HUDEP-2 (cell line): ENCODE measurements at regions not wholly inside any gene's neighbourhood (a gene's known extent, or its start where the extent isn't known, plus 50 kb on each side); places are given as distances from the start of the nearest gene placed in this dataset.
"Not testable (repeated sequence)": the region's sequence is repeated elsewhere in the genome, so short reads cannot be mapped to it uniquely, and the experiment has no call there.

ENCODE experiments used
- DNase-seq, 76 experiments: peaks; one replicate each; lab custom pipeline; 2025; ENCODE audit not compliant: unreplicated experiment in 76 of 76; lab: John Stamatoyannopoulos, UW

DNA sequence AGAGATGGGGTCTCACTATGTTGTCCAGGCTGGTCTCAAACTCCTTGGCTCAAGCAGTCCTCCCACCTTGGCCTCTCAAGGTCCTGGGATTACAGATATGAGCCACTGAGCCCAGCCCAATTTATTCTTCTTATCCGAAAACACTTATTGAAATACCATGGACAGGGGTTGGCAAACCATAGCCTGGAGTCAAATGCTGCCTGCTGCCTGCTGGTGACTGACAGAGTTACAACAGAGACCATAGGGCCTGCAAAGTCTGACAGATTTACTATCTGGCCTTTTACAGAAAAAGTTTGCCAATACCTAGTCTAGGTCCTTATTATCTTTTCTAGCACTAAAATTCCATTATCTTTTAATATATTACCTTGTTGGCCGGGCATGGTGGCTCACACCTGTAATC is 87.1 kb upstream of the ZNF281 start:
- no peak for DNase-seq

DNA sequence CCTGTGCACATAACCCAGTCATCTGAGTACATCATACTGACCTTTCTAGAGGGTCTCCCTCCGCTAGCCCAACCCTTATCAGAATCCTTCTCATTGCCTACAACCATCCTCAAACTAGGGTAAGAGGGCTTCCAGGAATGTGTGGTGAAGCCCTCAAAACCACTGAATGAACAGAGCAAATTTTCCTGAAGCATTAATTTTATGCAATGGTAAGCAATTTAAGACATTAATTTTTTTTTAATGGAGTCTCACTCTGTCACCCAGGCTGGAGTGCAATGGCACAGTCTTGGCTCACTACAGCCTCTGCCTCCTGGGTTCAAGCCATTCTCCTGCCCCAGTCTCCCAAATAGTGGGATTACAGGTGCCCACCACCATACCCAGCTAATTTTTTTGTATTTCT is 86.1 kb upstream of the ZNF281 start:
- no peak for DNase-seq

DNA sequence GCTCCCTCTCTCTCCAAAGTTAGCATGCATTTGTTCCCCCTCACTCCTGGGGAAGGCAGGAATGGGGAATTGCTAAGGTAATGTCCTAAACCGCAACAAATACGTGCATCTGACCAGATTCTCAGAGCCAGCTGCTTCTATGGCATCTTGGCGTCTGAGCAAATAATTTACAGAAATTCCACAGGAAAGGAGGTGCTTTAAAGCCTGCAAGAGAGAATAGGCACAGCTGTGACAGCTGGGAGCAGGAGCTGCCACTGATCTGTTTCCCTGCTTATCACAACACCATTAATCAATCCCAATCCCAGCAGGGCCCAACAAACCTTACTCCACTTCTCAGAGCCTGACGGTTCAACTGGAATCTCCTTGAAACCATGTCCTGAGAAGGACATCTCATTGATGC is 83.5 kb upstream of the ZNF281 start:
- DNase-seq = no peak

DNA sequence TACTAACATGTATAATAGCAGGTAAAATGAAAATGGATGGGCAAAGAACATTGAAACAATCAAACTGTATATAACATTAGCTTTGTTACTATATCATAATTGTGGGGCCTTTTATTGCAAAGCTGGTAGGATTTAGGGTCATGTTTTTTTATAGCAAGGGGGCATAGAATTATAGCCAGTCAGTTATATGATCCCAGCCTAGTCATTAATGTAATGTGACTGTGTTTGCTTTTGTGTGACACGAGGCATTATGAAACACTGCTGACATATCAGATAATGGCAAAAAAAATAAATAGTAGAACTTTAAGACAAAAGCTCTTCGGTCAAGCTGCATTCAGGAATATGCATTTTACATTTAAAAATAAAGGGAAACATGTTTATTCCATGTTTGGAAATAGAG is 81.3 kb upstream of the ZNF281 start:
- no peak for DNase-seq

DNA sequence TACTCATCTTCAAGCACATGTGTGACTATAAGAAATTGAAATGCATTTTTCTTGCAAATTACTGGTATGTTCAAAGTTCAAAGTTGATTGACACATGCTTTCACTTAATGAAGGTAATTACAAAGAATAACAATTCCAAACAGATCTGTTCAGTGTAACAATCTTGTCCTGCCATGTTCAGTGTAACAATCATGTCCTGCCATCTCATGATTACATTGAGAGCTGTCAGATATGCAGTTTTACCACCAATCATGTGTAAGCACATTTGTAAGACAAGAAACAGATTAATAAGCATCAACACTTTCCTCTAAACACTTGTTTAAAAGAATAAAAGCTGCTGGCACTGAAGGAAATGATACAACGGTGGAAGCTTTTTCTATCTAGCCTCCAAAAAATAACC is 80.3 kb upstream of the ZNF281 start:
- no peak for DNase-seq

DNA sequence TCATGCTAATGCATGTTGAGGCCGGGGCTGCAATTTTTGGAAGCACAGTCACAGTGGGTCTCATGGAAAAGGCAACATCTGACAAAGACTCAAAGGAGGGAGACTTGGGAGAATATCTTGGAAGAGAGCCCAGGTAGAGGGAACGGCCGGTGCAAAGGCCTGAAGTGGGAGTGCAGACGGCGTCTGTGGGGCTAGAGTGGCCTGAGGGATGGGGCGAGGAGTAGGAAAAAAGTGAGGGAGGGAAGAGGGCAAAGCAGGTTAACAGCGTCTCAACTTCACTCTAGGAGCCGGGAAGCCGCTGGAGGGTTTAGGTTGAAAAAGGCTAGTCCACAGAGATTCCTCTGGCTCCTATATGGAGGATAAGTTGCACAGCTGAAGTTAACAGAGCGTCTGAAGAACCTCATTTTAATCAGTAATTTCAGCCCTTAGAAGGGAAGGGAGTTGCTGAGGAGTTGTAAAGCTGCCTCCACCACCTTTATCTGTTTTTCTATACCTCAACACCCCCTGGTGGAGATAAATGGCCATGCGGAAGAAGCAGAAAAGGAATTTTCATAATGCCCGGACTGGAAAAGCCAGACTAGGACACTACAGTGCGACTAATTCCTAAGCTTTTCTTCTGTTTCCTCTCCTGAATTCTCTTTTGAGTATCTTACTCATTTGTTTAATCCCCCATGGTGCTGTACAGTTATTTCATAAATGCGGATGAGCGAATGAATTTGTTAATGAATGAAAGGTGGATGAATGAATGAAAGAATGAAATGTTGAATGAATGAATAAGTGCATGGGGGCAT is 78.7 kb upstream of the ZNF281 start:
- peak in 34 of 76 experiments; percentile 1 to 61 (median 35) for DNase-seq

DNA sequence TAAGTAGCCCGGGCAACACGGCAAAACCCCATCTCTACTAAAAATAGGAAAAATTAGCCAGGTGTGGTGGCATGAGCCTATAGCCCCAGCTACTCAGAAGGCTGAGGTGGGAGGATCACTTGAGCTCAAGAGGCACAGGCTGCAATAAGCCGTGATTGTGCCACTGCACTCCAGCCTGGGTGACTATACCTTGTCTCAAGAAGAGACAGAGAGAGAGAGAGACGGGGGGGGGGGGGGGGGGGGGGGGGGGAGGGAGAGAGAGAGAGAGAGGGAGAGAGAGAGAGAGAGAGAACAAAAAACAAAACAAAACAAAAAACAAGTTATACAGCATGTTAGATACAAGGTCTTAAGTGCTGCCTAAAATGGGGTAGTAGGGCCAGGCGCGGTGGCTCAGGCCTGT is 77.8 kb upstream of the ZNF281 start:
- no peak for DNase-seq

DNA sequence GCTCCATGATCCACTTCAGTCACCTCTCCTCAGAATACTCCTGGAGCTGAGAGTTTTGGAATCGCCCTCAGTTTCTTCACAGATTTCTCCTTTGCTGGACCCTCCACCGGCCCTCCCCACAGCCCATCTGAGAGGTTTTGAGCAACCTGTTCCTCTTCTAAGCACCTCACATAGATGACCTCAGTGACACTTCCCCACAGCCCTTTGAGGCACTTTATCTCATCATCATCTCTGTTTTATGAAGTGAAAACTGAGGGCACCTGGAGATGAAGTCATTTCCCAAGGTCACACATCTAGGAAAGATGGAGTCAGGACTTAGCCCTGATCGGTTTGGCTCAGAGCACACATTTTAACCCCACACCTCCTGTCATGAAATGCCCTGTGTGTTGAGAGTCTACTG is 76.8 kb upstream of the ZNF281 start:
- no peak for DNase-seq

DNA sequence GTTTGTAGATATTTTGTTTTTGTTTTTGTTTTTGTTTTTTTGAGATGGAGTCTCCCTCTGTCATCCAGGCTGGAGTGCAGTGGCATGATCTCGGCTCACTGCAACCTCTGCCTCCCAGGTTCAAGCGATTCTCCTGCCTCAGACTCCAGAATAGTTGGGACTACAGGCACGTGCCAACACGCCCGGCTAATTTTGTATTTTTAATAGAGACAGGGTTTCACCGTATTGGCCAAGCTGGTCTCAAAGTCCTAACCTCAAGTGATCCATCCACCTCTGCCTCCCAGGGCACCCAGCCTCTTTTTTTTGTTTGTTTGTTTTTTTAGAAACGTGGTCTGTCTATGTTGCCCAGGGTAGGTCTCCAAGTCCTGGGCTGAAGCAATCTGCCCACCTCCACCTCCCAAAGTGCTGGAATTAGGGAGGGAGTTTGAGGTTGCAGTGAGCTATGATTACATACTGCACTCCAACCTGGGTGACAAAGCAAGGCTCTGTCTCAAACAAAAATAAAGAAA is 74.7 kb upstream of the ZNF281 start:
- DNase-seq = not testable (repeated sequence)

DNA sequence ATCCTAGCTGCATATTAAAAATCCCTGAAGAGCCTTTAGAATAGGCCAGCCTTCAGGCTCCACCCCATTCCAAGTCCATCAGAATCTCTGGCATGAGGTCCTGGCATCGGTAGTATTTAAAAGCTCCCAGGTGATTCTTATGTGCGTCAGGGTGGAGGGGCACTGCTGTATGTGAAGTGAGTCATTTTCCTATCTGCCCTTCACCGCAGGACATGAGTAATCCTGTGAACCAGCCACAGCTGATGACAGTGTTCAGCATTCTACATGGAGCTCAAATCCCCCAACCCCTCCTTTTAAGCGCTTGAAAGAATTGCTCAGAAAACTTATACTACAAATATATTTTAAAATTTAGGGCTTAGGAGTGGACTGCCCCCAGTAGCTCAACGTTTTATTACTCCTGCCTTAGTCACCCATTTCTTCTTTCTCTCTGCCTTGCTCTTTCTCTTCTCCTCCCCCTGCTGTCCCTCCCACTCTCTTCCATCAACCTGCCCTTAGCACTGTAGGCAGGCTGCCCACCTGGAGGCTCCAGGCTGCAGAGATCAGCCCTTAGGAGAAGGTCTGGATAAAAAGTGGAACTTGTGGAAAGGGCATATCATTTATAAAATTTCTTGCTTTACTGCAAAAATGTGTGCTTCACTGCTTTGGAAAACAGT is 73.8 kb upstream of the ZNF281 start:
- peak in 14 of 76 experiments; percentile 1 to 33 (median 10) for DNase-seq

DNA sequence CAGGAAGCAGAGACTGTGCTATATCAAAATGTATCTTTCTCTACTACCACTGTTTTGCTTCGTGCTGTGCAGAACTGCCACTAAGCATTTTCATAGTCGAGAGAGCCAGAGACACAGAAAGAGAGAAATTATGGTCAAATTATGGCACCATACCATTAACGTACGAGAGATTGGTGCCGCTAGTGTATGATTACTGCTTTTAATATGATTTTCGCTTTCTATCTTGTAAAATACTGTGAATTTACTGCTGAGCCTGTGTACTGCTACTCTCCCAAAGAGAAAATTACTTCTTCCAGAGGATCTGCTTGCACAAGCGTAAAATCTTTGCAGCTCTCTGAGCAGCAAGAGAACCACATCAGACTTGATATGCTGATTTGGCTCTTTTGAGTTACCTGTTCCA is 71.1 kb upstream of the ZNF281 start:
- DNase-seq = no peak

DNA sequence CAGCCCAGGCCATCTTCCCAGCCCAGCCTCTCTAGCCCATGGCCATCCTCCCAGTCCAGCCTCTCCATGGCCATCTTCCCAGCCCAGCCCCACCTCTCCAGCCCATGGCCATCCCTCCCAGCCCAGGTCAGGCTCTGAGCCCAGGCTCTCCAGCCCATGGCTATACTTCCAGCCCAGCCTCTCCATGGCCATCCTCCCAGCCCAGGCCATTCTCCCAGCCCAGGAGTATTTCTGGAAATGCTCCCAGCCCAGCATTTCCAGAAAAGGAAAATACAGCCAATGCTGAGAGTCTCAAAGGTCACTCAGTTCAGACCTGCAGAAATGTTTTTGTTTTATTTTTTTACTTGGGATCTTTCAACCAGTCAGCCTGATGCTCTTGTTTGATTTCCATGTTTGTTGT is 70.0 kb upstream of the ZNF281 start:
- no peak for DNase-seq

DNA sequence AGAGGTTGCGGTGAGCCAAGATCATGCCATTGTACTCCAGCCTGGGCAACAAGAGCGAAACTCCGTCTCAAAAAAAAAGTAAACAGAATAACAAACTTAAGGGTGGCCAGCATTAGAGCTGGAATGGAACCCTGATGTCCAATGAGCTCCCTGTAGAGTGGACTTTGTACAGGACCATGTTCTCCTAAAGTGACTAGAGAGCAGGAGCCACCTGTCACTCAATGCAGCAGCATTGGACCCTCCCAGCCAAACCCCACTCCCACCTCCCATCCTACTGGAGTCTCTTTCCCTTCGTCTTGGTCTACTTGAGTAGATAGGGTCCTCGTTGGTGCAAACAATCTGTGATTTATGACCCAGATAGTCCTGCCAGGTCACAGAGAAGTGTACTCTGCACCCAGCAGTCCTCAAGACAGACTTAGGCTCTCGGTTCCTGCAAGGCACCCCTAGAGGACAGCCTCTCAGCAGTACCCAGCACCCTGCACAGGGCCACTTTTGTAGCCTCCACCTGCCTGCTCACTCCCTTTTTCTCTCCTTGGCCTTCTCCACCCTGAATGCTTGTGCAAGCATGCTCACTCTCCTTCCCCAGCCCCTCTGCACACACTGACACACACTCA is 69.2 kb upstream of the ZNF281 start:
- DNase-seq = no peak

DNA sequence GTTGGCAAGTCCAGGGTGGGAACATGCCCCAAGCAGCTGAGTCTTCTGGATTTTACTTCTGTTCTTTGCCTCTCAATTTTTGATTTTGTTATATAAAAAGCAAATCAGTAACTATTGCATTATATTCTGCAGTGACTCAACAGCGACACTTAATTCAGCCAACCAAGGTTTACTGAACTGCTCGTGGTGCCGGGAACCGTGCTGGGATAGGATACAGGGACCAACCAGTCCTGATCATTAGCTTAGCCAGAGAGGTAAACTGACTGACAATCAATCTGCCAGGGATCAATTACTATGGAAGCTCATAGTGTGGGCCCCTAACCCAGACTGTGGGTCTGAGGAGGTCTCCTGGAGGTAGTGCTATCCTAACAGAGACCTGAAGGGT is 68.4 kb upstream of the ZNF281 start:
- DNase-seq = no peak

DNA sequence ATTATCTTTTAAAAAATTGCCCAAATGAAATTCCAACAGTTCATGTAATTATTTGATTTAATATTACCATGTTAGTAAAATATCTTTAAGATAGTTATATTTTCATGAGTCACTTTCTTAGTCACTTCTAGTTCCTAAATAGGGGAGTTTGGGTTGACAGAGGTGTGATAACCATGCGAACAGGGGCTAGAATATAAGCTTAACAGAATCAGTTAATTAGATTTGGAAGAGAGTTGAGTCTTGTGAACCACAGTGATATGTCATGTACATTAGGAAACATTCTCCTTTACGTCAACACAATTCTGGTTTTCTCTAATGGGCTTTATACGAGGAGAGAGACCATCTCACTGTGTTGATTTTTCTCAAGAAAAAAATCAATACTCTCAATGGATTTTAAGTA is 64.8 kb upstream of the ZNF281 start:
- no peak for DNase-seq

DNA sequence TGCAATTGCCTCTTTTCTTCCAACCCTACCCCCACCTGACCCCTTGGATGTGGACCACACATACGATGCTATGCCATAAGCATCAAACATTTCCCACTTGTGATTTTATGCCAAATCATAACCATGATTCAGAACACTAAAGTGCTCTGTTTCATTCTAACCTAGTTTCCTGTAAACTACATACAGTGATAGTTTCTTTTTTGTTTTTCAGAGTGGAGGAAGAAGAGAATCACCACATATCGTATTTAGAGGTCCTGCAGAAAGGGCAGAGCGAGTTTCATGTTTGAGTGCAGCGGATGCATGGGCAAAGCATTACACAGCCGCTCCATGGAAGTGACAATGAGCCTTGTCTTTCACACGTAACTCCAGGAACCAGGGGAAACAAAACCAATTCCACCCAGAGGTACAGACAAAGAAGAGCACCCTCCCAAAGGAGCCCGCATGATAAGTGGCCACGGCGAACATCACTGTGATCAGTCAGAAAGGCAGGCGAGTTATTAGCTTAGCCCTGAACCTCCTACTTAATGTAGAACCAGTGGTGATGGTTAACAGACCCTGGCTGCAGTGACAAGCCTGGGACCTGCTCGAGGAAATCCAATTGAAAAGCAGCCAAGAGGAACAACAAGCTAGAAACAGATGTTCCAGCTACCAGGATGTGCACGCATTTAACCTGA is 64.0 kb upstream of the ZNF281 start:
- DNase-seq = no peak

DNA sequence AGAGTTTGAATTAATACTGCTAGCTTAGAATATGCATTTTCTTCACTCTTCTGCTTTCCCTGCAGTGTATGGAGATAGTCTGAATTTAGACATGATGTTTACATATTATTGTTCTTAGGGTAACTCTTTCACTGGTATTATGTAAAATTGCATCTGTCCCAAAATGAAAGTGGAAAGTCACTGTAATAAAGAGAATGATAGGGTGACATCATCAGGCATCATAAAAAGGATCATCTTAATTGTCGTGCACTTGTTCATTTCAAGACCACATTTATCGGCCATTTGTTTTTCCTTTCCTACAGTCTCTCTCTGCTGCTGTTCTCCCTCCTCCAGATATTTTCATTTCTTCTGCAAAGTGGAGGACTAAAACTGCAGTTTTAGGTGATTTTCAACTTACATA is 61.9 kb upstream of the ZNF281 start:
- no peak for DNase-seq

DNA sequence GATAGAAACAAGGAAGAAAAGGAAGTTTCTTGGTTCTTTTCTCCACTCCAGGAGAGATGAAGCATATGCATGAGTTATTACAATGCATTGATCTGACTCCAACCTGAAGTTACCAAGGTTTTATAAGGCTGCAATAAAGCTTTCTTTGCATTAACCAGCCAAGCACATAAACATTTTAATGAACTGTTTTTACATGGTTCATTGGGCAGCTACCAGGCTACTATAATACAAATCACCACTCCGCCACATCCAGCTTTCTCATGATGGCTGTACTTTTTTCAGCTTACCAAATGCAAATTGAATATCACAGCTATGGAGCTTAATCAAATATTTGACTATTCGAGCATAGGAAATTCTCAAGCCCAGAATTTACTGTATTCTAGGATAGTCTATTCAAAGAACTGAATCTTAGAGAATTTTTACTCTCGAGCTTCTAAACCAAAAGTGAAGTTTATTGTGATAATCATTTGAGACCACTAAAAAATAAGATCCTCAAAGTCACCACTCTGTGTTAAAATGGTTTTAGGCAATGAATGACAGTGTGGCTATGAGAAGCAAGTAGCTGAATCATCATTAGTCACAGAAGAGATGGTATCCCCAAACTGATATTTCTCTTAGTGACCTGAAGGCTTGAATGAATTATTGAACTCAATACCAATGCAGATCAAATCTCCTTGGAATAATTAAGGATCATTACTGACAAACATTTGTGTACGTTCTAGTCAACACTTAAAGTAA is 58.6 kb upstream of the ZNF281 start:
- DNase-seq = no peak

DNA sequence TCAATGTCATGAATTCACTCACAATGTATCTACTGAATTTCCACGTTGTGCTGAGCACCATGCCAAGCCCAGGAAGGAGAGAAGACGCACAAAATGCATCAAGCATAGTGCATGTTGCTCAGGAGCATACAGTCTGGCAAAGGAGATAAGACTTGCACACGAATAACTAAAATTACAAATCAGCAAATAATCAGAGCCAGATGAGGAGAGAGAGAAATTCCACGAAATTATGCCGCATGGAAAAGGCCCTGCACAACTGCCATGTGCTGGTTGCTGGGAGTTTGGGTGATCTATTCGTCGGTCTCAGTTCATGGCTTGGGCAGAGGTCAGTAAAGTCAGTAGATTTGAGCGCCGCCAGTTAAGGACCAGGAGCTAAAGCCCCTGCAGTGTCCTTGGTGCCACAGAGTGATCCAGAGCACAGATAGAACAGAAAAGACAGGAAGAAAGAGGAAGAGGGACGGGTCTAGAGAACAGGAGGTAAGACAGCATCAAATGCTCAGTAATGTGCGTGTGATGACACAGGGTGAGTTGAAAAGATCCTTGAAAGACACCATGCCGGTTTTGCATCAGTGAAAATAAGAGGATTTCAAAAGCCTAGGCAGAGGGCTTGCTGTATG is 55.1 kb upstream of the ZNF281 start:
- DNase-seq = no peak
